ENCODE measurements at regions not wholly inside any gene's neighbourhood (a gene's known extent, or its start where the extent isn't known, plus 50 kb on each side); places are given as distances from the start of the nearest gene placed in this dataset.
A peak's percentile ranks its signal among the peaks of the same experiment; 100 is the strongest.

GRCh38 chr15:95291898-95292472 is 1038.5 kb upstream of the NR2F2 start:
- no peak overlapping the region for H3K4me3 ChIP-seq (ENCODE audit: low read depth in 1 of 2, low read length in 2 of 2)
- H3K4me1 ChIP-seq (ENCODE audit: control insufficient read depth in 1 of 2, insufficient read depth in 2 of 2, low read length in 2 of 2) = peaks cover 0 to 2% of the 10 kb centered on the region in 2 donors
- no peaks in the 10 kb centered on the region for H3K36me3 ChIP-seq (ENCODE audit: control insufficient read depth in 1 of 2, insufficient read depth in 2 of 2, low read length in 2 of 2)
- no peaks in the 10 kb centered on the region for H3K9me3 ChIP-seq (ENCODE audit: control insufficient read depth in 1 of 2, low read length in 2 of 2)
- no peak overlapping the region for H3K27ac ChIP-seq (ENCODE audit: low read depth, low read length)
- no peaks in the 10 kb centered on the region for H3K27me3 ChIP-seq (ENCODE audit: control insufficient read depth in 1 of 2, insufficient read depth in 2 of 2, low read length in 2 of 2)
- no peak overlapping the region for H3K9ac ChIP-seq (ENCODE audit: low read depth in 1 of 2, low read length in 2 of 2)

- H3K9ac ChIP-seq (ENCODE audit: low read depth in 1 of 2, low read length in 2 of 2) = no peak overlapping the region
- H3K27me3 ChIP-seq (ENCODE audit: control insufficient read depth in 1 of 2, insufficient read depth in 2 of 2, low read length in 2 of 2) = no peaks in the 10 kb centered on the region
- no peaks in the 10 kb centered on the region for H3K36me3 ChIP-seq (ENCODE audit: control insufficient read depth in 1 of 2, insufficient read depth in 2 of 2, low read length in 2 of 2)
- H3K4me1 ChIP-seq (ENCODE audit: control insufficient read depth in 1 of 2, insufficient read depth in 2 of 2, low read length in 2 of 2) = peaks cover 0 to 2% of the 10 kb centered on the region in 2 donors
- no peak overlapping the region for H3K27ac ChIP-seq (ENCODE audit: low read depth, low read length)
- peak overlapping the region in 1 of 2 donors; percentile 1 for H3K4me3 ChIP-seq (ENCODE audit: low read depth in 1 of 2, low read length in 2 of 2)
- no peaks in the 10 kb centered on the region for H3K9me3 ChIP-seq (ENCODE audit: control insufficient read depth in 1 of 2, low read length in 2 of 2)
Measured at GRCh38 chr15:95292785-95293450, 1037.6 kb upstream of the NR2F2 start.

DNA sequence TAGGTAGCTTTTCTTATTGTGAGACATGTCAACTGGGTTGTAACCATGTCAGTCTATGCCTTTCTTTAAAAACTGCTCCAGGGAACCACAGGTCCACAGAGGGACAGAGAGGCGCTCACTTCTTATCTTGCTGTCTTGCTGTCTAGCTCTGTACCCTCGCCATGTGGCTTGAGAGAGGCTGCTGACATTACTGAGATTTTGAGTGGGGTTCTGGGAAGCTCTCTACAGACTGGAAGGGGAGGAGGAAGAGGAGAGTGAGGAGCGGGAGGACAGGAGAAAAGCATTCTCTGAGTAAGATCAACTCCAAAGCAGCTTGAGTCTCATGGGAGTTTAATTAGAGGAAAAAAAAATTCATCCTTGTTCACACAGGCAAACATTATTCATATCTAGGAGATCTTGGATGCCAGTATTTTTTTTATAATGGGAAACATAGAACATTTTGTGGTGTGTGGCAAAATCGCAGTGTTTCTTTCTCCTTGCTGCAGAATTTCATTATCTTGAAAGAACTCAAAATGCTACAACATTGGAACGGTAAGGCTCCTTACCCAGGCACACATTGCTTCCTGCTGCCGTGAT is 1037.0 kb upstream of the NR2F2 start:
- no peak overlapping the region for H3K9ac ChIP-seq (ENCODE audit: low read depth in 1 of 2, low read length in 2 of 2)
- H3K9me3 ChIP-seq (ENCODE audit: control insufficient read depth in 1 of 2, low read length in 2 of 2) = no peaks in the 10 kb centered on the region
- H3K4me3 ChIP-seq (ENCODE audit: low read depth in 1 of 2, low read length in 2 of 2) = no peak overlapping the region
- H3K27me3 ChIP-seq (ENCODE audit: control insufficient read depth in 1 of 2, insufficient read depth in 2 of 2, low read length in 2 of 2) = no peaks in the 10 kb centered on the region
- peaks cover 0 to 2% of the 10 kb centered on the region in 2 donors for H3K4me1 ChIP-seq (ENCODE audit: control insufficient read depth in 1 of 2, insufficient read depth in 2 of 2, low read length in 2 of 2)
- no peaks in the 10 kb centered on the region for H3K36me3 ChIP-seq (ENCODE audit: control insufficient read depth in 1 of 2, insufficient read depth in 2 of 2, low read length in 2 of 2)
- H3K27ac ChIP-seq (ENCODE audit: low read depth, low read length) = no peak overlapping the region

- Histone ChIP-seq H3K9ac (ENCODE audit: low read depth in 1 of 2, low read length in 2 of 2) (no peak overlapping the region), H3K4me3 (ENCODE audit: low read depth in 1 of 2, low read length in 2 of 2) (no peak overlapping the region), H3K27ac (ENCODE audit: low read depth, low read length) (no peak overlapping the region), H3K4me1 (ENCODE audit: control insufficient read depth in 1 of 2, insufficient read depth in 2 of 2, low read length in 2 of 2) (peaks cover 0 to 2% of the 10 kb centered on the region in 2 donors), H3K27me3 (ENCODE audit: control insufficient read depth in 1 of 2, insufficient read depth in 2 of 2, low read length in 2 of 2) (no peaks in the 10 kb centered on the region), H3K36me3 (ENCODE audit: control insufficient read depth in 1 of 2, insufficient read depth in 2 of 2, low read length in 2 of 2) (no peaks in the 10 kb centered on the region), H3K9me3 (ENCODE audit: control insufficient read depth in 1 of 2, low read length in 2 of 2) (no peaks in the 10 kb centered on the region)
Measured at GRCh38 chr15:95295363-95295762, 1035.1 kb upstream of the NR2F2 start.

GRCh38 chr15:95295896-95296625 is 1034.4 kb upstream of the NR2F2 start:
- peaks cover 0 to 2% of the 10 kb centered on the region in 2 donors for H3K4me1 ChIP-seq (ENCODE audit: control insufficient read depth in 1 of 2, insufficient read depth in 2 of 2, low read length in 2 of 2)
- H3K4me3 ChIP-seq (ENCODE audit: low read depth in 1 of 2, low read length in 2 of 2) = no peak overlapping the region
- H3K27ac ChIP-seq (ENCODE audit: low read depth, low read length) = no peak overlapping the region
- no peaks in the 10 kb centered on the region for H3K36me3 ChIP-seq (ENCODE audit: control insufficient read depth in 1 of 2, insufficient read depth in 2 of 2, low read length in 2 of 2)
- no peak overlapping the region for H3K9ac ChIP-seq (ENCODE audit: low read depth in 1 of 2, low read length in 2 of 2)
- H3K9me3 ChIP-seq (ENCODE audit: control insufficient read depth in 1 of 2, low read length in 2 of 2) = no peaks in the 10 kb centered on the region
- H3K27me3 ChIP-seq (ENCODE audit: control insufficient read depth in 1 of 2, insufficient read depth in 2 of 2, low read length in 2 of 2) = no peaks in the 10 kb centered on the region

DNA sequence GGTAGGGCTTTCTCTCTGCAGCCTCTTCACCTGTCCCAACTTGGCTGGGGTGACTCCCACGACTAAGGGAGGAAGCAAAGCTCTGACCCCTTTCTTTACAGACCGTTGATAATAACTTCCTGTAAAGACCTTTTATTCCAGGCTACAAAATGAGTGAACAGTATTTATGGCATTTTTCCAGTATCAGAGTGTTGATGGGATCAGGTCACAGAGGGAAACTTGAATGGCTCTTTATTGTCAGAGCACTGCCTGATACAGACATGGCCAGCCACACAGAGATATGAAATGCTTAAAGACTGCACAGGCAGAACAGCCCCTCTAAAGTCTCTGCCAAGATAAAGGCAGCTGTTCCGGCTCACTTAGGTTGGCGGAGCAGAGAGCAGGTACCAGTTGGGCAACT is 1033.9 kb upstream of the NR2F2 start:
- Histone ChIP-seq H3K4me3 (ENCODE audit: low read depth in 1 of 2, low read length in 2 of 2) (no peak overlapping the region), H3K4me1 (ENCODE audit: control insufficient read depth in 1 of 2, insufficient read depth in 2 of 2, low read length in 2 of 2) (peaks cover 0 to 2% of the 10 kb centered on the region in 2 donors), H3K36me3 (ENCODE audit: control insufficient read depth in 1 of 2, insufficient read depth in 2 of 2, low read length in 2 of 2) (no peaks in the 10 kb centered on the region), H3K27me3 (ENCODE audit: control insufficient read depth in 1 of 2, insufficient read depth in 2 of 2, low read length in 2 of 2) (no peaks in the 10 kb centered on the region), H3K27ac (ENCODE audit: low read depth, low read length) (no peak overlapping the region), H3K9me3 (ENCODE audit: control insufficient read depth in 1 of 2, low read length in 2 of 2) (no peaks in the 10 kb centered on the region), H3K9ac (ENCODE audit: low read depth in 1 of 2, low read length in 2 of 2) (no peak overlapping the region)

GRCh38 chr15:95298729-95299128 is 1031.8 kb upstream of the NR2F2 start:
- Histone ChIP-seq H3K27me3 (ENCODE audit: control insufficient read depth in 1 of 2, insufficient read depth in 2 of 2, low read length in 2 of 2) (no peaks in the 10 kb centered on the region), H3K9me3 (ENCODE audit: control insufficient read depth in 1 of 2, low read length in 2 of 2) (no peaks in the 10 kb centered on the region), H3K36me3 (ENCODE audit: control insufficient read depth in 1 of 2, insufficient read depth in 2 of 2, low read length in 2 of 2) (no peaks in the 10 kb centered on the region), H3K27ac (ENCODE audit: low read depth, low read length) (no peak overlapping the region), H3K4me3 (ENCODE audit: low read depth in 1 of 2, low read length in 2 of 2) (no peak overlapping the region), H3K4me1 (ENCODE audit: control insufficient read depth in 1 of 2, insufficient read depth in 2 of 2, low read length in 2 of 2) (no peaks in the 10 kb centered on the region), H3K9ac (ENCODE audit: low read depth in 1 of 2, low read length in 2 of 2) (no peak overlapping the region)

DNA sequence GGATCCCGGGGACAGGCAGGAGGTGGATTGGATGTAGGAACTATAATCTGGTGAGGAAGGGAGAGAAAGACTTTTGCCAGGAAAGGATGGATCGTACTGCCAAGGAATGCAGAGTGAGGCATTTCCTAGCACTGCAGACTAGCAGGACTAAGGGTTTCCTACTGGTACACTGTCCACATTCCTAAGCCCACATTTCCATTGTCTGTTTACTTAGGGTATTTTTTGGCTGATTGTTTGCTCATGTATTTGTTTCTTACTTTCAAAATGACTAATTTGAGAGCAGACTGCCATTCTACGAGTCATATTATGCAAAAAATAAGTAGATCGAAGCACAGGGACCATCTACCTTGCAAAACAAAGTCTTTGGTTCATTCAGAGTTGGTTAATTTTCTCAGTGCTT is 1029.5 kb upstream of the NR2F2 start:
- no peak overlapping the region for H3K4me3 ChIP-seq (ENCODE audit: low read depth in 1 of 2, low read length in 2 of 2)
- no peaks in the 10 kb centered on the region for H3K27me3 ChIP-seq (ENCODE audit: control insufficient read depth in 1 of 2, insufficient read depth in 2 of 2, low read length in 2 of 2)
- no peak overlapping the region for H3K9ac ChIP-seq (ENCODE audit: low read depth in 1 of 2, low read length in 2 of 2)
- H3K9me3 ChIP-seq (ENCODE audit: control insufficient read depth in 1 of 2, low read length in 2 of 2) = no peaks in the 10 kb centered on the region
- H3K4me1 ChIP-seq (ENCODE audit: control insufficient read depth in 1 of 2, insufficient read depth in 2 of 2, low read length in 2 of 2) = no peaks in the 10 kb centered on the region
- H3K36me3 ChIP-seq (ENCODE audit: control insufficient read depth in 1 of 2, insufficient read depth in 2 of 2, low read length in 2 of 2) = no peaks in the 10 kb centered on the region
- no peak overlapping the region for H3K27ac ChIP-seq (ENCODE audit: low read depth, low read length)

- Histone ChIP-seq H3K4me1 (ENCODE audit: control insufficient read depth in 1 of 2, insufficient read depth in 2 of 2, low read length in 2 of 2) (no peaks in the 10 kb centered on the region), H3K9me3 (ENCODE audit: control insufficient read depth in 1 of 2, low read length in 2 of 2) (no peaks in the 10 kb centered on the region), H3K27ac (ENCODE audit: low read depth, low read length) (no peak overlapping the region), H3K27me3 (ENCODE audit: control insufficient read depth in 1 of 2, insufficient read depth in 2 of 2, low read length in 2 of 2) (no peaks in the 10 kb centered on the region), H3K9ac (ENCODE audit: low read depth in 1 of 2, low read length in 2 of 2) (no peak overlapping the region), H3K4me3 (ENCODE audit: low read depth in 1 of 2, low read length in 2 of 2) (no peak overlapping the region), H3K36me3 (ENCODE audit: control insufficient read depth in 1 of 2, insufficient read depth in 2 of 2, low read length in 2 of 2) (no peaks in the 10 kb centered on the region)
Measured at GRCh38 chr15:95302206-95302605, 1028.3 kb upstream of the NR2F2 start.

DNA sequence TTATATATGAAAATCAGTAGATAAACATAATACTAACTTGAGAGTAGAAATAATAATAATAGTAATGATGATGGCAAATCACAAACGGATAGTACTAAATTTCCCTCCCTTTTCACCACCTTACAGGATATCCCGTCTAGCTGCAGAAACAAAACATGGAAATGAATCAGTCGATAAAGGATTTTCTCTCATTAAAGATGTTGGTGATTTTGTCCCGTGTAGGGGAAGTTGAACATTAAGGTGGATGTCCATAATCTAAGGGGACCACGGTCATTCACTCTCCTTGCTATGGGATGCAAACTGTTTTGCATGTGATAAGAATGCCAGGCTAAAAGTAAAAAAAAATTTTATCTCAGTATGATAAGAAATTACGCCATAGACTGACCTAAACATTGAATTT is 1027.7 kb upstream of the NR2F2 start:
- H3K4me3 ChIP-seq (ENCODE audit: low read depth in 1 of 2, low read length in 2 of 2) = no peak overlapping the region
- no peaks in the 10 kb centered on the region for H3K4me1 ChIP-seq (ENCODE audit: control insufficient read depth in 1 of 2, insufficient read depth in 2 of 2, low read length in 2 of 2)
- H3K9ac ChIP-seq (ENCODE audit: low read depth in 1 of 2, low read length in 2 of 2) = no peak overlapping the region
- H3K27ac ChIP-seq (ENCODE audit: low read depth, low read length) = no peak overlapping the region
- no peaks in the 10 kb centered on the region for H3K36me3 ChIP-seq (ENCODE audit: control insufficient read depth in 1 of 2, insufficient read depth in 2 of 2, low read length in 2 of 2)
- no peaks in the 10 kb centered on the region for H3K9me3 ChIP-seq (ENCODE audit: control insufficient read depth in 1 of 2, low read length in 2 of 2)
- H3K27me3 ChIP-seq (ENCODE audit: control insufficient read depth in 1 of 2, insufficient read depth in 2 of 2, low read length in 2 of 2) = no peaks in the 10 kb centered on the region

Measured in duodenal mucosa (tissue), 2 donors.